ENCODE measurements at regions not wholly inside any gene's neighbourhood (a gene's known extent, or its start where the extent isn't known, plus 50 kb on each side); places are given as distances from the start of the nearest gene placed in this dataset.

GRCh38 chr9:106684940-106685695 is 177.8 kb upstream of the ZNF462 start:
- DNase-seq = no peak

GRCh38 chr9:106689089-106689488 is 173.9 kb upstream of the ZNF462 start:
- DNase-seq = no peak

DNA sequence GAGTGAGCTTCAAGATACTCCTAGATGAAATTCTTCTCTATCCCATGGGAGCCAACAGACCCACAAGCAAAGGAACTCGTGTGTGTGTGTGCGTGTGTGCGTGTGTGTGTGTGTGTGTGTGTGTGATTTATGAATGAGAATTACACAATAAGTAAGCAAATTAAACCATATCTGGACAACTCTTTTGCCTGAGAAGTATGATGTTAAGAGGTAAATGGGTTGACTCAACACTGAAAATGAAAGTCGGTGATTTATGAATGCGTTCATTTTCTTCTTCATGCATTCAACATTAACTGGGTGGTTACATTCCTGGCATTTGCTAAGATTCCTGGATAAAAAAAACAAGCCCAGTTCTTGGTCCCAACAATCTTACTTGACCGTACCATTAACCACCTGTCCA is 171.3 kb upstream of the ZNF462 start:
- no peak for DNase-seq

DNA sequence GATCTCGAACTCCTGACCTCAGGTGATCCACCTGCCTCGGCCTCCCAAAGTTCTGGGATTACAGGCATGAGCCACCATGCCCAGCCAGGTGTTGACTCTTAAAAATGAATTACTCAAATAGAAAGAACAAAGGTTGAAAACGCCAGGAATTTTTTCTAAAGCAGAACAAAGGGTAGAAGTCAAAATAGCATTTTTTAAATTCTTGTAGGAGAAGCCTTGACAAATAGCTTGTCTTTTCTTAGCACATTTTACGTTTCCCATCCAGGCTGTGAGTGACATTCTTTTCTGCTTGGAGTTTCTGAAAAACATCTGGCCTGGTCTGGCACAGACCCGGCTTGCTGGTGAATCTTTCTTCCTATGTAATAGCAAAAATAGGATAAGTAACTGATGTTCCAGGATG is 169.4 kb upstream of the ZNF462 start:
- DNase-seq = no peak

- DNase-seq = no peak
Observed at GRCh38 chr9:106696804-106697203, 166.2 kb upstream of the ZNF462 start.

- DNase-seq = no peak
Observed at GRCh38 chr9:106697390-106697749, 165.6 kb upstream of the ZNF462 start.

DNA sequence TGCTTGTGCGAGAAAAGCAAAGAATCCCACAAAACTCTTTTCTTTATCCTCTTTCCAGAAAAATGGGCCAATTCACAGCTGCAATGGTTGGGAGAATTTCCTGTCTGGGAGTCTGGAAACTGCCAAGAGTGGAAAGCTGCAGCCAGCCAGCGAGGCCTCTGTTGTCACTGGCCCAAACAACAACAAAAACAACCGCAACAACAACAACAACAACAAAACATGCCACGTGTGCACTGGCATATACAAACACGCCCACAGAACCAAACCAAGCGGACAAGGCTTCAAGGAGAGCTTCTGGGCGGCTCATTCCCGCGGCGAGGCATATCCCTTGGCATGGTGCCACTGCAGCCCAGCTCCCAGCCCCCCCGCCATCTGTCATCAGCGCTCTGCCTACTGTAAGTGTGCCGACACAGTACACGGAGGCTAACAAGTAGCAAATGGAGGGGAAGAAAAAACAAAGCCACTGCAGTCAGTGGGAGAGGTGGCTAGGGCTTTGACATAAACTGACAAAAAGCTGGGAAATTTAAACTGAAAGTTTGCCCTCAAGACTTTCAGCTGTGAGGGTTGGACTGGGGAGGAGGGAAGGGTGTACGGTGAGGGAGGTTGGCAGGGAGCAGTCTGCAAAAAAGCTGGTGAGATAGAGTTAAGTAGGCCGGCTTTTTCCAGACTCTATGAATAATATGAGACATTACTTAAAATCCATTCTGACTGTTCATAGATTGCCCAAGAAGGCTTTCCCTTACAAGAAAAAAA is 165.0 kb upstream of the ZNF462 start:
- no peak for DNase-seq

GRCh38 chr9:106700676-106701075 is 162.3 kb upstream of the ZNF462 start:
- no peak for DNase-seq

- DNase-seq = no peak
Observed at GRCh38 chr9:106701611-106702010, 161.4 kb upstream of the ZNF462 start.

- no peak for DNase-seq
Observed at GRCh38 chr9:106704056-106704615, 158.8 kb upstream of the ZNF462 start.

- no peak for DNase-seq
Observed at GRCh38 chr9:106707291-106707690, 155.7 kb upstream of the ZNF462 start.

GRCh38 chr9:106707738-106708474 is 155.1 kb upstream of the ZNF462 start:
- no peak for DNase-seq

DNA sequence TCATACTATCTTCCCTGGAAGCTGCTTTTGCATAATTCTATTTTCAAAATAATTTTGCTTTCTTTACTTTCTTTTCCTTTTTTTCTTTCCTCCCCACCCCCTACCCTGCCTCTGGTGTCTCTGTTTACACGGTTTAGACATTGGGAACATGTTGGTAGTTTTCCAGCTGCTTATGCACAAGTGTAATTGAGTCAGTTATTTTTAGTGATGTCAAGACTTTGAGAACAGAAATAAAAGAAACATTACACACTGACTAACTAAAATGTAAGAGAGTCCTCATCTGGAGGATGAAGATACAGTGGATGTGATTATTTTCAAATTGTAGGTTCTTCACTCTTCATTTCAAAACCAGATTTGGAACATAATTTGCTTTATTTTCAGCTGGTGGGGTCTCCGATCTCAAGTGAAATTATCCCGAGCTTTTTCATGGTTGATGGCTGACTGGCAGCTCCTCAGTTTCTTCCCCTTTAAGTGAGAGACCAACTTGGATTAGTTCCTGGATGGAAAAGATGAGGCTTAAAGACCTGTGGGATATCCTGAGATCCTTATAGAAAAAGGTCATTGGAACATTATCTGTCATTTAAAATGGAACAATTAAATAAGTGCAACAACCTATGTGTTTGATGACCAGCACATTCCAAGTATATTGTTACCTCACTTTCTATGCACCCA is 154.4 kb upstream of the ZNF462 start:
- DNase-seq = no peak

DNA sequence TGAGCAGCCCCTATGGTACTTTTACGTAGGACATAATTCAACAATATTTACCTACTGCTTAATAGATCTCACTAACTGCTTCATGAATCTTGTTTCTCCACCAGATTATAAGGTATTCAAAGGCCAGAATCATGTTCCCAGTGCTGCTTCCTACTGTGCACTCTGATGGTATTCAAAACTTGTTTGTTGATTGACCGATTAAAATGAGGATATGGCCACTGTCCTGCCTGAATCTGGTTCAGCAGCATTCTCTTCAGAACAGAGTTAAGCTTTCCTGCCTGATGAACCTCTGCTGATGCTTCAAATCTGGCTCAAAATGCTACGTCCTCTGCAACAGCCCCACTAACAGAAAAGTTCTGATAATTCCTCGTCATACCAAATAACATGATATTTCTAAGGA is 150.7 kb upstream of the ZNF462 start:
- DNase-seq = no peak

DNA sequence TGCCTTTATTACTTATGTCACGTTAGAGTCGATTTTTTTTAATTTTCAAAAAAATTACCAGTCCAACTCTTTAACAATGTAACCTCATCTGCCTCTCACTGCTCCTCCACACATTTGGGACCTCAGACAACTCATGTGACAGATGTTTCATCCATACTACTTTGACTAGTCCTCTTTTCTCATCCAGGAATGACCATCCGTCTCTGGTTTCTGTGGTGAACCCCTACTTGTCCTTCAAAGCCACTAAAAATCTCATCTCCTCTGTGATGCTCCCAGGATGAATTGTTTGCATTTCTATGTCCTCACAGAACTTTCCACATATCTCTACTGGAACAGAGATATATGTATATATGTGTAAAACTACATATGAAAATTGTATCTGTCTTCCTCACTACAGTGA is 149.8 kb upstream of the ZNF462 start:
- DNase-seq = no peak

DNA sequence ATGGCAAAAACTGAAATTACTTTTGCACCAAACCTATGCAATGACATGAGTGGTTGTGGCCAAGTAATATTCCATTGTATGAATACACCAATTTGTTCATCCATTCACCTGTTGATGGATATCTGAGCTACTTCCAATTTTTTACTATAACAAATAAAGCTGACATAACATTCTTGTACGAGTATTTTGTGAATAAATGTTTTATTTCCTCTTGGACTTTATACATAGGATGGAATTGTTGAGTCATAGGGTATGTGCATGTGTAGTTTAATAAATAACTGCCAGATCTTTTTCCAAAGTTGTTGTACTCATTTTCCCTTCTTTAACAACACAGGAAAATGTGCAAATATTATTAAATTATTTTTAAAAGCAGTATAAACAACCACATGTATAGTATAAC is 146.1 kb upstream of the ZNF462 start:
- DNase-seq = no peak

GRCh38 chr9:106717686-106718085 is 145.3 kb upstream of the ZNF462 start:
- DNase-seq = no peak

GRCh38 chr9:106718936-106719335 is 144.0 kb upstream of the ZNF462 start:
- DNase-seq = no peak

- no peak for DNase-seq
Observed at GRCh38 chr9:106722051-106722753, 140.8 kb upstream of the ZNF462 start.

GRCh38 chr9:106723926-106724325 is 139.0 kb upstream of the ZNF462 start:
- DNase-seq = no peak

DNA sequence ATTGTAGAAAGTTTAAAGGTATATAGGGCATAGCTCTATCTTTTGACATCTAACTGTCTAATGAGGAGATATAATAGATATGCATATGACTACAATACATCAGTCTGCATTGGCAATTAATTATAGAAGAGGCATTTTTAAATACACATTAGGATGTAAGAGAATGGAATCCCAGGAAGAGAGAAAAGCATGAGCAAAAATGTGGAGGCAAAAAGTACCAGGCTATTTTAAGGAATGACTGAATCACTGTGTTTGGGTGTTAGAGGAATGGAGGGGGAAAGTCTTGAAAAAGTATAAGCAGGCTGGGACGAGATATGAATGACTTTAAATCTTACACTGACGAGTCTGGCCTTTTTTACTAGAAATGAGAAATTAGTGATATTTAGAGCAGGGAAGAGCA is 138.4 kb upstream of the ZNF462 start:
- no peak for DNase-seq

GRCh38 chr9:106726070-106726815 is 136.7 kb upstream of the ZNF462 start:
- DNase-seq = no peak
